ENCODE measurements at regions not wholly inside any gene's neighbourhood (a gene's known extent, or its start where the extent isn't known, plus 50 kb on each side); places are given as distances from the start of the nearest gene placed in this dataset.

- Mint-ChIP-seq H3K36me3 (no peaks in the 10 kb centered on the region), H3K9me3 (ENCODE audit: low read depth) (no peaks in the 10 kb centered on the region), H3K27ac (no peak overlapping the region), H3K27me3 (peaks cover 5% of the 10 kb centered on the region), H3K4me3 (no peak overlapping the region), H3K4me1 (peaks cover 16% of the 10 kb centered on the region)
- DNase-seq: no peak
- CTCF ChIA-PET: no interaction called here
- ATAC-seq: no peak
Measured at GRCh38 chr6:134537146-134537555, 219.2 kb upstream of the SGK1 start.

- H3K27ac Mint-ChIP-seq: no peak overlapping the region
- peaks cover 26% of the 10 kb centered on the region for H3K4me1 Mint-ChIP-seq
- H3K9me3 Mint-ChIP-seq (ENCODE audit: low read depth): no peaks in the 10 kb centered on the region
- H3K27me3 Mint-ChIP-seq: peaks cover 5% of the 10 kb centered on the region
- no peaks in the 10 kb centered on the region for H3K36me3 Mint-ChIP-seq
- no peak for DNase-seq
- no peak for ATAC-seq
- CTCF ChIA-PET: no interaction called here
- no peak overlapping the region for H3K4me3 Mint-ChIP-seq
Measured at GRCh38 chr6:134535831-134536230, 217.9 kb upstream of the SGK1 start.

GRCh38 chr6:134534708-134535149 is 216.8 kb upstream of the SGK1 start:
- CTCF ChIA-PET: no interaction called here
- H3K27ac Mint-ChIP-seq: no peak overlapping the region

GRCh38 chr6:134533991-134534390 is 216.1 kb upstream of the SGK1 start:
- CTCF ChIA-PET: no interaction called here
- DNase-seq (no peak), ATAC-seq (no peak)
- Mint-ChIP-seq H3K36me3 (peaks cover 3% of the 10 kb centered on the region), H3K4me3 (no peak overlapping the region), H3K27ac (no peak overlapping the region), H3K27me3 (peaks cover 11% of the 10 kb centered on the region), H3K4me1 (peaks cover 27% of the 10 kb centered on the region), H3K9me3 (ENCODE audit: low read depth) (peaks cover 2% of the 10 kb centered on the region)

More at GRCh38 chr6:134534708-134535149, 216.8 kb upstream of the SGK1 start:
- DNase-seq: no peak
- peaks cover 3% of the 10 kb centered on the region for H3K36me3 Mint-ChIP-seq
- ATAC-seq: no peak
- peaks cover 2% of the 10 kb centered on the region for H3K9me3 Mint-ChIP-seq (ENCODE audit: low read depth)
- peaks cover 7% of the 10 kb centered on the region for H3K27me3 Mint-ChIP-seq
- H3K4me1 Mint-ChIP-seq: peaks cover 25% of the 10 kb centered on the region
- no peak overlapping the region for H3K4me3 Mint-ChIP-seq

- H3K4me3 Mint-ChIP-seq: no peak overlapping the region
- no peak for DNase-seq
- peaks cover 3% of the 10 kb centered on the region for H3K36me3 Mint-ChIP-seq
- H3K4me1 Mint-ChIP-seq: peaks cover 27% of the 10 kb centered on the region
- H3K27ac Mint-ChIP-seq: no peak overlapping the region
- CTCF ChIA-PET: interaction anchor here (1.1 kb wide), 1 partner anchor 10 kb away, joined by 3 read pairs; no protein-coding TSS in a partner anchor
- peaks cover 2% of the 10 kb centered on the region for H3K9me3 Mint-ChIP-seq (ENCODE audit: low read depth)
- peaks cover 7% of the 10 kb centered on the region for H3K27me3 Mint-ChIP-seq
- no peak for ATAC-seq
Measured at GRCh38 chr6:134532694-134533624, 215.0 kb upstream of the SGK1 start.

- Mint-ChIP-seq H3K27ac (no peak overlapping the region), H3K27me3 (peaks cover 7% of the 10 kb centered on the region), H3K36me3 (peaks cover 3% of the 10 kb centered on the region), H3K9me3 (ENCODE audit: low read depth) (peaks cover 2% of the 10 kb centered on the region), H3K4me3 (no peak overlapping the region), H3K4me1 (peaks cover 27% of the 10 kb centered on the region)
- DNase-seq: no peak
- ATAC-seq: no peak
- CTCF ChIA-PET: no interaction called here
Measured at GRCh38 chr6:134531611-134532010, 213.7 kb upstream of the SGK1 start.

GRCh38 chr6:134531188-134531551 is 213.3 kb upstream of the SGK1 start:
- Mint-ChIP-seq H3K27ac (no peak overlapping the region), H3K36me3 (peaks cover 3% of the 10 kb centered on the region), H3K27me3 (peaks cover 7% of the 10 kb centered on the region), H3K4me3 (no peak overlapping the region), H3K9me3 (ENCODE audit: low read depth) (peaks cover 2% of the 10 kb centered on the region), H3K4me1 (peaks cover 27% of the 10 kb centered on the region)
- ATAC-seq (no peak), DNase-seq (no peak)
- CTCF ChIA-PET: no interaction called here

GRCh38 chr6:134529921-134530320 is 212.0 kb upstream of the SGK1 start:
- H3K9me3 Mint-ChIP-seq (ENCODE audit: low read depth): peaks cover 2% of the 10 kb centered on the region
- CTCF ChIA-PET: interaction anchor here (0.6 to 1.2 kb wide), 2 partner anchors 335 to 352 kb away, joined by 3 read pairs; no protein-coding TSS in a partner anchor
- peaks cover 29% of the 10 kb centered on the region for H3K4me1 Mint-ChIP-seq
- DNase-seq: no peak
- no peak for ATAC-seq
- H3K27ac Mint-ChIP-seq: no peak overlapping the region
- H3K36me3 Mint-ChIP-seq: peaks cover 3% of the 10 kb centered on the region
- no peak overlapping the region for H3K4me3 Mint-ChIP-seq
- H3K27me3 Mint-ChIP-seq: peaks cover 7% of the 10 kb centered on the region

GRCh38 chr6:134529305-134529704 is 211.4 kb upstream of the SGK1 start:
- peaks cover 2% of the 10 kb centered on the region for H3K9me3 Mint-ChIP-seq (ENCODE audit: low read depth)
- CTCF ChIA-PET: interaction anchor here (1.2 kb wide), 1 partner anchor 352 kb away, joined by 3 read pairs; no protein-coding TSS in a partner anchor
- DNase-seq: no peak
- no peak overlapping the region for H3K27ac Mint-ChIP-seq
- H3K36me3 Mint-ChIP-seq: peaks cover 3% of the 10 kb centered on the region
- H3K4me1 Mint-ChIP-seq: peaks cover 26% of the 10 kb centered on the region
- ATAC-seq: no peak
- H3K4me3 Mint-ChIP-seq: no peak overlapping the region
- H3K27me3 Mint-ChIP-seq: peaks cover 7% of the 10 kb centered on the region

GRCh38 chr6:134527108-134527787 is 209.3 kb upstream of the SGK1 start:
- Mint-ChIP-seq H3K4me3 (no peak overlapping the region), H3K4me1 (peaks cover 24% of the 10 kb centered on the region), H3K27me3 (peaks cover 7% of the 10 kb centered on the region), H3K9me3 (ENCODE audit: low read depth) (peaks cover 2% of the 10 kb centered on the region), H3K27ac (no peak overlapping the region), H3K36me3 (peaks cover 3% of the 10 kb centered on the region)
- ATAC-seq: no peak
- DNase-seq: no peak
- CTCF ChIA-PET: no interaction called here

GRCh38 chr6:134525190-134525868 is 207.4 kb upstream of the SGK1 start:
- peaks cover 7% of the 10 kb centered on the region for H3K27me3 Mint-ChIP-seq
- peaks cover 18% of the 10 kb centered on the region for H3K4me1 Mint-ChIP-seq
- CTCF ChIA-PET: no interaction called here
- ATAC-seq: no peak
- H3K36me3 Mint-ChIP-seq: peaks cover 5% of the 10 kb centered on the region
- DNase-seq: no peak
- H3K27ac Mint-ChIP-seq: no peak overlapping the region
- H3K4me3 Mint-ChIP-seq: no peak overlapping the region
- peaks cover 2% of the 10 kb centered on the region for H3K9me3 Mint-ChIP-seq (ENCODE audit: low read depth)

- H3K36me3 Mint-ChIP-seq: peaks cover 3% of the 10 kb centered on the region
- H3K4me3 Mint-ChIP-seq: no peak overlapping the region
- H3K9me3 Mint-ChIP-seq (ENCODE audit: low read depth): no peaks in the 10 kb centered on the region
- H3K4me1 Mint-ChIP-seq: peaks cover 20% of the 10 kb centered on the region
- CTCF ChIA-PET: interaction anchor here (0.7 to 1.8 kb wide), 3 partner anchors 9 to 117 kb away, joined by 3 to 4 read pairs (median 3); no protein-coding TSS in a partner anchor
- H3K27me3 Mint-ChIP-seq: no peaks in the 10 kb centered on the region
- H3K27ac Mint-ChIP-seq: no peak overlapping the region
- ATAC-seq: no peak
- DNase-seq: no peak
Measured at GRCh38 chr6:134523903-134524650, 206.2 kb upstream of the SGK1 start.

- ATAC-seq (no peak), DNase-seq (no peak)
- CTCF ChIA-PET: interaction anchor here (1.5 to 1.8 kb wide), 2 partner anchors 8 to 10 kb away, joined by 3 to 4 read pairs; no protein-coding TSS in a partner anchor
- Mint-ChIP-seq H3K4me1 (peaks cover 20% of the 10 kb centered on the region), H3K36me3 (peaks cover 3% of the 10 kb centered on the region), H3K4me3 (no peak overlapping the region), H3K27ac (no peak overlapping the region), H3K27me3 (no peaks in the 10 kb centered on the region), H3K9me3 (ENCODE audit: low read depth) (no peaks in the 10 kb centered on the region)
Measured at GRCh38 chr6:134523051-134523450, 205.1 kb upstream of the SGK1 start.

Measured in activated CD8-positive, alpha-beta memory T cell treated with anti-CD3 and anti-CD28 coated beads, Interleukin-2, amount 10 ng/mL, durations not matched to agents 7 days and 5 days (primary cell).